Subcutaneous abdominal adipose tissue (tissue), 5 donors: ENCODE measurements at regions not wholly inside any gene's neighbourhood (a gene's known extent, or its start where the extent isn't known, plus 50 kb on each side); places are given as distances from the start of the nearest gene placed in this dataset.

Source experiments
- H3K27ac ChIP-seq: one replicate; pipeline ENCODE4 v1.7.0; 2013; ENCODE audit warnings: low read depth, mild to moderate bottlenecking, inconsistent platforms, low read length, moderate library complexity
- H3K27me3 ChIP-seq, 5 donors: one replicate each; pipeline ENCODE4 v1.7.0; 2013; ENCODE audit warnings: low read length in 5 of 5, inconsistent platforms in 1 of 5; ENCODE audit not compliant: control insufficient read depth in 5 of 5, insufficient read depth in 4 of 5
- H3K36me3 ChIP-seq, 5 donors: one replicate each; pipeline ENCODE4 v1.7.0; 2013; ENCODE audit warnings: low read length in 5 of 5; ENCODE audit not compliant: control insufficient read depth in 5 of 5, insufficient read depth in 5 of 5
- H3K4me1 ChIP-seq, 5 donors: one replicate each; pipeline ENCODE4 v1.7.0; 2013; ENCODE audit warnings: low read length in 5 of 5, mild to moderate bottlenecking in 3 of 5, moderate library complexity in 1 of 5; ENCODE audit not compliant: control insufficient read depth in 5 of 5, insufficient read depth in 5 of 5
- H3K4me3 ChIP-seq, 5 donors: one replicate each; pipeline ENCODE4 v1.7.0; 2013; ENCODE audit warnings: low read length in 5 of 5, low read depth in 1 of 5
- H3K9ac ChIP-seq, 5 donors: one replicate each; pipeline ENCODE4 v1.7.0; 2013; ENCODE audit warnings: low read length in 5 of 5, mild to moderate bottlenecking in 4 of 5, moderate library complexity in 3 of 5
- H3K9me3 ChIP-seq, 5 donors: one replicate each; pipeline ENCODE4 v1.7.0; 2013; ENCODE audit warnings: low read length in 5 of 5; ENCODE audit not compliant: control insufficient read depth in 5 of 5
- donor health status: healthy.
- donor health status: healthy.
- donor health status: healthy.
- donor health status: healthy.
- donor health status: healthy.

DNA sequence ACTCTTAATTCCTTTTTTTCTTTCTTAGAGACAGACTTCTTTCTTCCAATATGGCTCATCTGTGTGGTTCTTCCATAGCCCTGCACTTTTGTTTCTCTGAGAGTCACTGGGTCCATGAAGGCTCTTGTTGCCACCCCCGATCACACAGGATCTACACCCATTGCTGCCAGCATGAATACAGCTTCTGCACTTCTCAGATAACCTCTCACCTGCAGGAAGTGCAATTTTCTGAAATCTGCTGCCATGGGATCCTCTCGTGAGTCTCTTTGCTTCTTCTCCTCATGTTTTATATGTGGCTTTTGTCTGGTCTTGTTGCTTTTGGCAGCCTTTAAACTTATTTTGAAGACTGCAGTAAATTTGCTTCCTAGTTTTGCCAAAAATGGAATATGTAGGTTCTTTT lies 171.2 kb downstream of the TMEM167A start:
- H3K27me3 ChIP-seq = no peaks in the 10 kb centered on the region
- H3K4me1 ChIP-seq = no peaks in the 10 kb centered on the region

DNA sequence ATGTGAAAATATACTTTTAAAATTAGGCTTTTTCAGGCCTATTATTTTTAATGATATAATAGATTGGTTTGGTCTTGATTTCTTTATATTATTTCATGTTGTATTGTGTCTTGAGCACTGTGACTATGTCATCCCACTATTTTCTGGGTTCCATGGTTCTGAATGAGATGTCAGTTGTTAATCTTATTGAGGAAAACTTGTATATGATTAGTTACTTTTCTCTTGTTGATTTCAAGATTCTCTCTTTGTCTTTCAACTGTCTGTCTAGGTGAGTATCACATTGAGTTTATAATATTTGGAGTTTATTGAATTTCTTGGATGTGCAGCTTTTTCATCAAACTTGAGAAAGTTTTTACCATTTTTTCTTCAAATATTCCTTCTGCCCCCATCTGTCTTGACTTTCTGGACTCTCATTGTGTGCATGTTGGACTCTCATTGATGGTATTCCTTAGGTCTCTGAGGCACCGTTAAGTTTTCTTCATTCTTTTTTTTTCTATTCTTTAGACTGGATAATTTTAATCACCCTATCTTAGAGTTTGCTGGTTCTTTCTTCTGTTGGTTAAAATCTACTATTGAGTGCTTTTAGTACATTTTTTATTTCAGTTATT lies 175.8 kb downstream of the TMEM167A start:
- no peaks in the 10 kb centered on the region for H3K36me3 ChIP-seq
- H3K9ac ChIP-seq = no peak overlapping the region
- H3K27ac ChIP-seq = no peak overlapping the region
- H3K27me3 ChIP-seq = no peaks in the 10 kb centered on the region
- no peak overlapping the region for H3K4me3 ChIP-seq
- H3K4me1 ChIP-seq = no peaks in the 10 kb centered on the region
- peaks cover 3 to 18% (median 5%) of the 10 kb centered on the region in 5 donors for H3K9me3 ChIP-seq

More for the DNA sequence above, 171.2 kb downstream of the TMEM167A start:
- H3K9ac ChIP-seq = no peak overlapping the region
- no peaks in the 10 kb centered on the region for H3K36me3 ChIP-seq
- no peak overlapping the region for H3K4me3 ChIP-seq
- H3K27ac ChIP-seq = no peak overlapping the region
- peaks cover 2 to 13% (median 5%) of the 10 kb centered on the region in 5 donors for H3K9me3 ChIP-seq

DNA sequence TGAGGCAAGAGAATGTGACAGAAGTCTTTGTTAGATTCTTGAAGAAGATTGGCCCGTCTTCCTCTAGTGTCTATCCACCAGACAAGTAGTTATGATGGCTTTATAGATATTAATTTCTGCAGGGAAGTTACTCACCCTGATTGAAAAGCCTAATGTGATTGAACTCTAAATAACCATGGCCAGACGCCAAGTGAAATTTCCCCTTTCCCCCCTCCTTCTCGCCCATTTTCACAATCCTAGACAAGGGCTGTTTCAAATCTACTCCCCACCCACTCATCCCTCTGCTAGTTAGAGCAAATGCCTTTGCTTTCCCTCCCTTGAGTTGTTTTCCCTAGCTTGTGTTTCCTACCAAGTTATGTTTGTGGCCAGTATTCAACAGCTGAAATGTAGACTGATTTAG lies 182.5 kb downstream of the TMEM167A start:
- Histone ChIP-seq H3K9ac (no peak overlapping the region), H3K36me3 (no peaks in the 10 kb centered on the region), H3K27me3 (no peaks in the 10 kb centered on the region), H3K27ac (no peak overlapping the region), H3K9me3 (peaks cover 0 to 6% (median 0%) of the 10 kb centered on the region in 5 donors), H3K4me1 (no peaks in the 10 kb centered on the region), H3K4me3 (no peak overlapping the region)

DNA sequence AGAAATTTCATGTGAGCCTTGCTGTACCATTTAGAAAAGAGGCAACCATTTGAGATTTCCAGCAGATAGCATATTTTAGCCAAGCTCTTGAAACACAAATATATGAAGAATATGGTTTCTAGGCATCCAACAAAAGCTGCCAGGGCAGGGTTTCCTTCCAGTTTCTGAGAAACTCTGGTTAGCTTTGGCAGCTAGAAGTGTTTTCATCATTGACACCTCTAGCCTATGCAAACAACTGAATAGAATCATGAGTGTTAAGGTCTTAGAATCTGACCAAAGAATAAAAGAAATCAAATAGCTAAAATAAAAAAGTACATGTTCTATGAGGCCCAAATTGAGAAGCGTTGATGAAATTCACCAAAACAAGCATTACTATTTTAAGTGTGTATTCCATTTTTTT lies 188.1 kb downstream of the TMEM167A start:
- no peak overlapping the region for H3K4me3 ChIP-seq
- no peaks in the 10 kb centered on the region for H3K4me1 ChIP-seq
- no peaks in the 10 kb centered on the region for H3K9me3 ChIP-seq
- H3K27me3 ChIP-seq = no peaks in the 10 kb centered on the region
- no peak overlapping the region for H3K9ac ChIP-seq
- H3K36me3 ChIP-seq = no peaks in the 10 kb centered on the region
- no peak overlapping the region for H3K27ac ChIP-seq

DNA sequence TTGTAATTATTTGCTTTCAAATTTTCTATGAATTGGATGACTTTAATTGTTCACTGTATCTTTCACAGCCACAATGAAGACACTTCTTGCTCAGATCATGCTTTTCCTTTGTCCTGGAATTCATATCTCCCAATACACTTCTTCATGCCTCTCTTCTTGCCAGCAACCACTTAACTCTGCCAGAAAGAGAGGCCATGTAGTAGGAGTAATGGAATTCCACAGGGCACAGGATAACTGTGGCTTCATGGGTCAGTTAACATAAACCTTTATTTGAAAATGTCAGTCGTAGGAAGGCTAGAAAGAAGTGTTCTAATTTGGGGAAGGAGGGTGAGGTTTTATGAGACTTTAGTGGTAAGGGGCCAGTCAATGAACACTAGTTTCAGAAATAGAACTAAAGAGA lies 190.3 kb downstream of the TMEM167A start:
- Histone ChIP-seq H3K27ac (no peak overlapping the region), H3K27me3 (no peaks in the 10 kb centered on the region), H3K4me1 (no peaks in the 10 kb centered on the region), H3K9ac (no peak overlapping the region), H3K4me3 (no peak overlapping the region), H3K36me3 (no peaks in the 10 kb centered on the region), H3K9me3 (no peaks in the 10 kb centered on the region)

DNA sequence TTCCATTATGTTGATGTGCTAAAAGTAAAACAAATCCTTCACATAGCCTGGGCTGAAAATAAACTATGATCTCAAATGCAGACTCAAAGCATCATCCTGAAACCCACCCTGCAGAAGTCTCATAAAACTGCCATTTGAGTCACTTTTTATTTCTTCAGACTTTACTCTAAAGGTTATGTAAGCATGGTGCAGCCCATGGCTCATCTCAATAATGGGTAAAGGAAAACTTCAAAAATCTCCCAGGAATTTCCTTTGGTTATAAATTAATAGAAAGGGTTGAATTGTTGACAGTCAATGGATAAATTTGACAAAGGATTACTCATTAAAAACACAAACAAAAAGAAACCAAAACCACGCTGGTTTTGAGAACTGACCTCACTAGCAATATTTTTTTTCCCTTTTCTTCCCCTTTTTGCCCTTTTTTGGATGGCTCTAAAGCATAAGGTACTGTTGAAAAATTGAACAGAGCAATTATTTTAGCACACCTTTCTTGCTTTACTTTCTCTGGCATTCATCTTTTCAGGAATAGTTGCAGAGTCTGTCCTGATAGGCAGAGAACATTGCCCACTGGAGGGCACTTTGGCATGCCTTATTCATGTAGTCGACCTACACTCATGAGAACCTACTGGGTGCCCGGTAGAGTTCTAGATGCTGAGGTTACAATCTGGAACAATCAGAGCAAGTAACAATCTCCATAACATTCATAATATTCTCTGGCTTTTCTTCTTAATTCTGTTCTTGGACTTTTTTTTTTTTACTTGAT lies 191.4 kb downstream of the TMEM167A start:
- no peaks in the 10 kb centered on the region for H3K4me1 ChIP-seq
- no peaks in the 10 kb centered on the region for H3K36me3 ChIP-seq
- H3K9me3 ChIP-seq = peaks cover 0 to 3% (median 2%) of the 10 kb centered on the region in 5 donors
- no peaks in the 10 kb centered on the region for H3K27me3 ChIP-seq
- no peak overlapping the region for H3K9ac ChIP-seq
- no peak overlapping the region for H3K4me3 ChIP-seq
- no peak overlapping the region for H3K27ac ChIP-seq

DNA sequence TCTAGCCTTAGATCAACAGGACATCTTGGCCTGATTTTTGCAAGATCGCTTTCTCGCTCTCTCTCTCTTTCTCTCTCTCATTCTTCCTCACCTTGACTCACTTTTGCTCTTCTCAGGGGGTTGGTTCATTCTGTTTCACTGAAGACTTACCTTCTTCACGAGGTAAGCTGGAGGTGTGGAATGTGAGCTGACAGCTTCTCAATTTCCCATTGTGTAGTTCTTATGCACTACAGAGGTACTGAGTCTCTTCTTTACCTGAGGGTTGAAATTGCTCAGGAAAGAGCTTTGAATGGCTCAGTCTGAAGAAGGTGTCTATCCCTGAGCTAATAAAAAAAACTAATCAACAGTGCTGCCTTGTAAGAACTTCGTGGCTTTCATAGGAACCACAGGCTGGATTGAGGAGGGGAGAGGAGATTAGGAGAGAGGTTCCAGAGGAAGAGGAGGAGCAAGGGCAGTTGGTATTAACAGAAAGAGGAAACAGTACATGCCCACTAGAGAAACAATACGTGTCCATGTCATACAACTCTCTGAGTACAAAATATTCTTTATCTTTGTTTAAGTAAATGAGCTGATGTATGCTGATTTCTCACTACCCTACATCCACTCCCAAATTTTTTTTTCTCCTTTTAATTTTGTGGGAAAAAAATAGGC lies 192.2 kb downstream of the TMEM167A start:
- Histone ChIP-seq H3K36me3 (no peaks in the 10 kb centered on the region), H3K27ac (no peak overlapping the region), H3K9me3 (peaks cover 0 to 12% (median 10%) of the 10 kb centered on the region in 5 donors), H3K4me3 (no peak overlapping the region), H3K9ac (no peak overlapping the region), H3K4me1 (no peaks in the 10 kb centered on the region), H3K27me3 (no peaks in the 10 kb centered on the region)

DNA sequence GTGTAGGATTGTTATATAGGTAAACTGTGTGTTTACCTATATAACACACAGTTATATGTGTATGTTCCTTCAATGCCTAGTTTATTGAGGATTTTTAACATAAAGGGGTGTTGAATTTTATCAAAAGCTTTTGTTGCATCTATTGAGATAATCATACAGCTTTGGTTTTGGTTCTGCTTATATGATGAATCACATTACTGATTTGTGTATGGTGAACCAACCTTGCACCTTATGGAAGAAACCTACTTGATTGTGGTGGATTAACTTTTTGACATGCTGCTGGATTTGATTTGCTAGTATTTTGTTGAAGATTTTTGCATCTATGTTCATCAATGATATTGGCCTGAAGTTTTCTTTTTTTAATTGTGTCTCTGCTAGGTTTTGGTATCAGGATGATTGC lies 194.9 kb downstream of the TMEM167A start:
- Histone ChIP-seq H3K4me3 (no peak overlapping the region), H3K27ac (no peak overlapping the region), H3K4me1 (no peaks in the 10 kb centered on the region), H3K9ac (no peak overlapping the region), H3K36me3 (no peaks in the 10 kb centered on the region), H3K9me3 (peaks cover 0 to 20% (median 10%) of the 10 kb centered on the region in 5 donors), H3K27me3 (no peaks in the 10 kb centered on the region)

DNA sequence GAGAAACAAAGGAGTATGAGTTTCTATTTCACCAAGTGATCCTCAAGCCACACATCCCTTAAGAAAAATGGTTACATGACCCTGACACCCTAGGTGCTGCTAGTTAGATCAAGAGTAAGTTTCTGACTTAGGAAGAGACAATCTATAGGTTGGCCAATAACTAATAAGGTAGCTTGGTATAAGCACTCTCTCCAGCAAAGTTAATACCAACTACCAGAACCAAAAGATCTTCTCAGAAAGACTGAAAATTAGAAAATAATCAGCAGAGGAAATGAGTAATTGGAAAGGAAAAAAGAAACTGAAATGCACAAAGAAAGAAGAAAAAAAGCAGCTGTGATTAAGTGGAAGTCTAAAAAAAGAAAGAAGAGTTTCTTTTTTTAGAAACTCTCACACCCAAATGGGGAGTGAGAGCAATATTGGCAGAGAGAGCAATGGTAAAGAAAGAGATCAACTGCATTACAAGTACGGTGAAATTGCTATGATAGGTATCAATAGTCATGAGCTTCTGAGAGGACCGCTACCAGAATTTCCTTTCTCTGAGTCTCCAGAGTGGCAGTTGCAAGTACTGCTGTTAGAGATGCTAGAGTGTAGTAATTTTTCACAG lies 195.5 kb downstream of the TMEM167A start:
- Histone ChIP-seq H3K9me3 (peaks cover 0 to 20% (median 10%) of the 10 kb centered on the region in 5 donors), H3K4me3 (no peak overlapping the region), H3K4me1 (no peaks in the 10 kb centered on the region)

DNA sequence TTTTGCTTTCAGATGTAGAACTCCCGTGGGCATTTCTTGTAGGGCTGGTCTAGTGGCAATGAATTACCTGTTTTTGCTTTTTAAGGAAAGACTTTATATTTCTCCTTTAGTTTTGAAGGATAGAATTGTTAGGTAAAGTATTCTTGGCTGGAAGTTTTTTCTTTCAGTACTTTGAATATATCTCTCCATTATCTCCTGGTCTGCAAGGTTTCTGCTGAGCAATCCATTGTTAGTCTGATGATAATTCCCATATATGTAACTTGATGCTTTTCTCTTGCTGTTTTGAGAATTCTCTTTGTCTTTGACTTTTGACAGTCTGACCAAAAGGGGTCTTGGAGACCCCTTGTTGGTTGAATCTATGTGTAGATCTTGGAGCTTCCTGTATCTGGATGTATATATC lies 198.1 kb downstream of the TMEM167A start:
- Histone ChIP-seq H3K4me3 (no peak overlapping the region), H3K9me3 (peaks cover 0 to 20% (median 10%) of the 10 kb centered on the region in 5 donors), H3K9ac (no peak overlapping the region), H3K36me3 (no peaks in the 10 kb centered on the region), H3K4me1 (no peaks in the 10 kb centered on the region), H3K27me3 (no peaks in the 10 kb centered on the region), H3K27ac (no peak overlapping the region)

More for the DNA sequence above, 195.5 kb downstream of the TMEM167A start:
- H3K36me3 ChIP-seq = no peaks in the 10 kb centered on the region
- H3K27me3 ChIP-seq = no peaks in the 10 kb centered on the region
- no peak overlapping the region for H3K9ac ChIP-seq
- no peak overlapping the region for H3K27ac ChIP-seq
